MM.1S (cell line): ENCODE measurements at regions not wholly inside any gene's neighbourhood (a gene's known extent, or its start where the extent isn't known, plus 50 kb on each side); places are given as distances from the start of the nearest gene placed in this dataset.

Source experiments
- DNase-seq: peaks from one replicate; pipeline ENCODE4 v3.0.0-alpha.2; 2015
- H2AFZ ChIP-seq: fragments of 300-600 bp; sonication (generic); 2 replicates; pipeline ENCODE4 v1.6.0; 2016; ENCODE audit warnings: antibody characterized with exemption, low read length
- H3F3A ChIP-seq: fragments of 300-600 bp; sonication (generic); 2 replicates; pipeline ENCODE4 v1.6.1; 2016; ENCODE audit warnings: mild to moderate bottlenecking, antibody characterized with exemption, low read length, moderate library complexity, mixed read lengths; ENCODE audit not compliant: insufficient read depth
- H3K27ac ChIP-seq: fragments of 300-600 bp; sonication (generic); 2 replicates; pipeline ENCODE4 v1.5.1; 2016; ENCODE audit warnings: mild to moderate bottlenecking, low read length
- H3K27me3 ChIP-seq: fragments of 300-600 bp; sonication (generic); replicated peaks from 2 replicates; pipeline ENCODE4 v1.6.0; 2016; ENCODE audit warnings: low read length; ENCODE audit not compliant: insufficient read depth
- H3K36me3 ChIP-seq: fragments of 300-600 bp; sonication (generic); replicated peaks from 2 replicates; pipeline ENCODE4 v1.6.1; 2016; ENCODE audit warnings: mild to moderate bottlenecking, low read length, mixed read lengths; ENCODE audit not compliant: insufficient read depth
- H3K4me1 ChIP-seq: fragments of 300-600 bp; sonication (generic); 2 replicates; pipeline ENCODE4 v1.6.1; 2016; ENCODE audit warnings: low read length, mixed read lengths
- H3K4me2 ChIP-seq: fragments of 300-600 bp; sonication (generic); 2 replicates; pipeline ENCODE4 v1.6.0; 2016; ENCODE audit warnings: low read depth, low read length
- H3K4me3 ChIP-seq: fragments of 300-600 bp; sonication (generic); 2 replicates; pipeline ENCODE4 v1.5.1; 2016; ENCODE audit warnings: low read length, mixed read lengths
- H3K79me2 ChIP-seq: fragments of 300-600 bp; sonication (generic); 2 replicates; pipeline ENCODE4 v1.6.1; 2016; ENCODE audit warnings: mixed run types, low read length, mixed read lengths
- H3K9ac ChIP-seq: fragments of 300-600 bp; sonication (generic); 2 replicates; pipeline ENCODE4 v1.6.1; 2016; ENCODE audit warnings: low read length, mixed read lengths
- H3K9me2 ChIP-seq: fragments of 300-600 bp; sonication (generic); replicated peaks from 2 replicates; pipeline ENCODE4 v1.6.1; 2016; ENCODE audit warnings: mild to moderate bottlenecking, low read length, mixed read lengths; ENCODE audit not compliant: insufficient read depth
- H3K9me3 ChIP-seq: fragments of 300-600 bp; sonication (generic); replicated peaks from 2 replicates; pipeline ENCODE4 v1.6.1; 2016; ENCODE audit warnings: mild to moderate bottlenecking, low read length, mixed read lengths; ENCODE audit not compliant: insufficient read depth
- H4K20me1 ChIP-seq: fragments of 300-600 bp; sonication (generic); 2 replicates; pipeline ENCODE4 v1.6.1; 2016; ENCODE audit warnings: mild to moderate bottlenecking, low read length, moderate library complexity, mixed read lengths; ENCODE audit not compliant: insufficient read depth
- CTCF ChIP-seq: fragments of 300-600 bp; sonication (generic); IDR thresholded peaks from 2 replicates; pipeline ENCODE4 v1.5.1; 2016; ENCODE audit warnings: antibody characterized with exemption, low read length, mixed read lengths
- EZH2 ChIP-seq: fragments of 300-600 bp; sonication (generic); optimal IDR thresholded peaks from 2 replicates; pipeline ENCODE3; 2017; ENCODE audit warnings: low read depth, mild to moderate bottlenecking, antibody characterized with exemption, low read length, mixed read lengths
- EZH2phosphoT487 ChIP-seq: fragments of 300-600 bp; sonication (generic); IDR thresholded peaks from 2 replicates; pipeline ENCODE4 v1.6.1; 2018; ENCODE audit warnings: antibody characterized with exemption, low read length

DNA sequence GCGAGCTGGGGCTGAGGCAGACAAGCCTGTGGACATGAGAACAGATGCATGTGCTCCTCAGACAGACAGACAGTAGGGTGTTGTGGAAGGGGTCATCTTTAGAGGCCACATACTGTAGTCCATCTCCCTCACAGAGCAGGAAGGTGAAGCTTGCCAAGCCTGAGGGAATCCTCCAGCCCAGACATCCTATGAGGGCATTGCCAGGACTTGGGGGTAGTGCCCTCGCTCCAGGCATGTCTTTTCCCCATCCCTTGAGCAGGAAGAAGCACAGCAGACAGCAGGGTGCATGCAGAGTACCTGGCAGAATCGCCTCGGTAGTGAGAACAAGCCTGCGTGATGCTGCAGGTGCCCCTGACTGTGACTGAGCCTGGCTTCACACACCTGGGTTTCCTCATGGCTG, 66.5 kb upstream of the CLDN5 start:
- no peaks in the 10 kb centered on the region for H3F3A ChIP-seq
- no peak for DNase-seq
- H3K9ac ChIP-seq = no peak overlapping the region
- no peaks in the 10 kb centered on the region for H3K9me3 ChIP-seq
- no peaks in the 10 kb centered on the region for H3K4me1 ChIP-seq
- no peak overlapping the region for H3K4me2 ChIP-seq
- no peak overlapping the region for H3K4me3 ChIP-seq
- H3K9me2 ChIP-seq = no peaks in the 10 kb centered on the region
- no peaks in the 10 kb centered on the region for H3K36me3 ChIP-seq
- H3K27ac ChIP-seq = no peak overlapping the region
- no peaks in the 10 kb centered on the region; the same call in 1 of the 2 replicates for H3K27me3 ChIP-seq
- no peaks in the 10 kb centered on the region for H4K20me1 ChIP-seq
- TF ChIP-seq EZH2phosphoT487 (no peak), CTCF (no peak), EZH2 (no peak)
- no peak overlapping the region for H2AFZ ChIP-seq
- no peaks in the 10 kb centered on the region for H3K79me2 ChIP-seq

DNA sequence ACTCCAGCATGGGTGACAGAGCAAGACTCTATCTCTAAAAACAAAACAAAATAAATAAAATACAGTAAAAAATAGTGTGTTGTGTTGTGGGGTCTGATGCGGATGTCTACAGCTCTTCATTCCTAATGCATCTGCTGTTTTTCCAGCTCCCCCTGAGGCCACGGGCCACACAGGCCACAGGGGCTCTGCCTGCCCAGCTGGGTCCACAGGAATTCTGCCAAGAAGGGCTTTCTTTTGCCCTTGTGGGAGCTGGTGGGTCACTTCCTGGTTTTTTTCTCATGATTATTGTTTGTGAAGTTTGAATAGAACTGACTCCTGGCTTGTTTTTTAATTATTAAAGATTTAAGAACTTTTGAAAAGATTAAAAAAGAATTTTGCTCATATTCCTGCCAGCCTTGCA, 67.4 kb upstream of the CLDN5 start:
- no peaks in the 10 kb centered on the region for H3K4me1 ChIP-seq
- no peak overlapping the region for H3K9ac ChIP-seq
- no peaks in the 10 kb centered on the region for H3K9me3 ChIP-seq
- DNase-seq = no peak
- H4K20me1 ChIP-seq = no peaks in the 10 kb centered on the region
- H3K27me3 ChIP-seq = no peaks in the 10 kb centered on the region; the same call in 1 of the 2 replicates
- no peaks in the 10 kb centered on the region for H3K36me3 ChIP-seq
- no peaks in the 10 kb centered on the region for H3K9me2 ChIP-seq
- TF ChIP-seq EZH2 (no peak), EZH2phosphoT487 (no peak), CTCF (no peak)
- H3K4me3 ChIP-seq = no peak overlapping the region
- no peaks in the 10 kb centered on the region for H3K79me2 ChIP-seq
- H3K4me2 ChIP-seq = no peak overlapping the region
- no peak overlapping the region for H2AFZ ChIP-seq
- no peak overlapping the region for H3K27ac ChIP-seq
- no peaks in the 10 kb centered on the region for H3F3A ChIP-seq

GRCh38 chr22:19592464-19592863, 68.3 kb upstream of the CLDN5 start:
- no peaks in the 10 kb centered on the region for H3K9me3 ChIP-seq
- H3K9ac ChIP-seq = no peak overlapping the region
- H3K4me2 ChIP-seq = no peak overlapping the region
- no peak overlapping the region for H3K27ac ChIP-seq
- no peak overlapping the region for H2AFZ ChIP-seq
- H4K20me1 ChIP-seq = no peaks in the 10 kb centered on the region
- H3K9me2 ChIP-seq = no peaks in the 10 kb centered on the region
- H3K4me1 ChIP-seq = no peaks in the 10 kb centered on the region
- no peaks in the 10 kb centered on the region for H3K79me2 ChIP-seq
- H3K27me3 ChIP-seq = no peaks in the 10 kb centered on the region; the same call in 1 of the 2 replicates
- no peak overlapping the region for H3K4me3 ChIP-seq
- H3F3A ChIP-seq = no peaks in the 10 kb centered on the region
- TF ChIP-seq EZH2 (no peak), CTCF (no peak), EZH2phosphoT487 (no peak)
- H3K36me3 ChIP-seq = no peaks in the 10 kb centered on the region
- no peak for DNase-seq
